GM21367 (cell line): ENCODE measurements at regions not wholly inside any gene's neighbourhood (a gene's known extent, or its start where the extent isn't known, plus 50 kb on each side); places are given as distances from the start of the nearest gene placed in this dataset.
"Not testable (repeated sequence)": the region's sequence is repeated elsewhere in the genome, so short reads cannot be mapped to it uniquely, and the experiment has no call there.

Experiments used
- ATAC-seq: cut with Tn5 transposase; IDR thresholded peaks from one replicate; pipeline ENCODE4 v1.9.1; 2021; ENCODE audit not compliant: unreplicated experiment

DNA sequence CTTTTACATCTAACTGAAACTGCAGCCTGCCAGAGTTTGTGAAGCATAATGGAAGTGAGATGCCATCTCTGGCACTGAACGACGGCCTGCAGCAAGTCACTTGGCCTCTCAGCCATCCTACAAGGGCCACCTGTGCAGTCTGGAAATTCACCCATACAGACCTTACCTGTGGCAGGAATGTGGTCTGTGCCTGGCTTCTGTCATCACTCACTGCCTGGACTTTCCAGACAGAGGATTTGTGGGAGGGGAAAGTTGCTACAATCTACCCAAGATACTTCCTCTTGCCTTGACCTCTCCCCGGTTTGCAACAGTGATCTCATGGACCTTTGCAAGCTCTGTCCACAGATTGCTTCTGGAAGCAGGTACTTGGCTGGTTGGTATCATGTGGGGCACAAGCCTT is 58.4 kb upstream of the ATP1B1 start:
- no peak for ATAC-seq

DNA sequence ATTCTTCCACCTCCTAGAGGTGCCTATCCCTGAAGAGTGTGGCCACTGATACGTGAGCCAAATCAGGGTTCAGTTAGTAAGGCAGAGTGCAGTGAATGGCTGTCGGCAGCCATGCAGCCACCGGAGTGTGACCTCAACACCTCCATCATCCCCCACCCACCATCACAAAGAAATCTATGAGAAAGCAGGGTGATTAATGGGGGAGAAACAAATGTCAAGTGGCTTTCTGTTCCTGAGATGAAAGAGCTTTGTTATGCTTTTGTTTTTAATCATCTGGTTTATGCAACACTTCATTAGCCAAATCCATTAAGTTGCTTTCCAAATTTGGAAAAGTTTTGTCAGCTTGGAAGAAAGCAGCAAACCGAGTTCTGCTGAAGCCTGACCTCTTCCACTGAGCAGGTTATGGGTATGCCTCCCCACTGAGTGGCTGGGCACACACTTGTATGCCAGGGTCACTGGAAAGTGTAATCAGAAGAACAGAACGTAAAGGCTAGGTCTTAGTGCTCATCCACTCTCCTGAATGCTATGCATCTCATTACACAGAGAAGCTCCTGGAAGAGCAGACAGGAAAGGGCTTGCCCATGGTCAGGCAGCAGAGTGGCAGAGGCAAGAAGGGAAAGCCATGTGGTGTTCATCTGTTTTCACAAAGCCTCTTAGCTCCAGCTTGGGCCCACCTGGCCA is 57.1 kb upstream of the ATP1B1 start:
- no peak for ATAC-seq

DNA sequence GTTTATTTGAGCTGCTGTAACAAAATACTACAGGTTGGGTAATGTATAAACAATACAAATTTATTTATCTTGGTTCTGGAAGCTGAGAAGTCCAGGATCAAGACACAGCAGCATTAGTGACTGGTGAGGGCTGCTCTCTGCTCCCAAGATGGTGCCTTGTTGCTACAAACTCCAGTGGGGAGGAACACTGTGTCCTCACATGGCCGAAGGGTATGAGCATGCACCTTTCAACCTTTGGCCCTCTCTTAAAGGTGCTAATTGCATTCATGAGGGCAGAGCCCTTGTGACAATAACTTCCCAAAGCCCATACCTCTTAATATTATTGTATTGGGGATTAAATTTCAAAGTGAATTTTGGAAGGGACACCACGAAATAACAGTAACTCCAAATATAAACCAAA is 55.3 kb upstream of the ATP1B1 start:
- ATAC-seq, result no peak

DNA sequence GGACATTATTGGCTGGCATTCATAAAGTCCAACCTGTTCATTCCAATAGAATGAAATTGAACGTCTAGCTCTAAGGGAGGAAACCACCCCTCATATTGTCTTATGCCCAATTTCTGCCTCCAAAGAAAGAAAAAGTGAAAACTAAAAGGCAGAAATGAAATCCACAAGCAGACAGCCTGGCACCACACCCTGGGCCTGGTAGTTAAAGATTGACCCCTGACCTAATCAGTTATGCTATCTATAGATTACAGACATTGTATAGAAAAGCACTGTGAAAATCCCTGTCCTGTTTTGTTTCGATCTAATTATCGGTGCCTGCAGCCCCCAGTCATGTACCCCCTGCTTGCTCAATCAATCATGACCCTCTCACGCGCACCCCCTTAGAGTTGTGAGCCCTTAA is 54.3 kb upstream of the ATP1B1 start:
- not testable (repeated sequence) for ATAC-seq

DNA sequence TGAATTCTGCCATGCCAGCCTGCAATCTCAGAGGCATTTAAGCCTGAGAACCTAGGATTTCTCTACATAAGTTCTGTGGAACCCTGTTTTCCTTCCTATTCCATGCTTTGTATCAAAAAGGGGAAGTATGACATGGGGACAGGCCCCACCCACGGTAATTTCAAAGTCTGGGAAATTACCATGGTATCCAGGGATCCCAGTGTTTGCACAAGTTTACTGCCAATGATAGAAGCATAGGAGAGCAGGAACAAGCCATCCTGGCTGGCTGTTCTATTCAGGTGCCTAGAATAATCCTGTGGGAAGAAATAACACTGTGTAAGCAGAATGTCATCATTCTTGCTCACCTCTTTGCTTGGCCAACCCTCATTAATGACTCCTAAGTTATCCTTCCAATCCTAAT is 53.8 kb upstream of the ATP1B1 start:
- ATAC-seq, result no peak

DNA sequence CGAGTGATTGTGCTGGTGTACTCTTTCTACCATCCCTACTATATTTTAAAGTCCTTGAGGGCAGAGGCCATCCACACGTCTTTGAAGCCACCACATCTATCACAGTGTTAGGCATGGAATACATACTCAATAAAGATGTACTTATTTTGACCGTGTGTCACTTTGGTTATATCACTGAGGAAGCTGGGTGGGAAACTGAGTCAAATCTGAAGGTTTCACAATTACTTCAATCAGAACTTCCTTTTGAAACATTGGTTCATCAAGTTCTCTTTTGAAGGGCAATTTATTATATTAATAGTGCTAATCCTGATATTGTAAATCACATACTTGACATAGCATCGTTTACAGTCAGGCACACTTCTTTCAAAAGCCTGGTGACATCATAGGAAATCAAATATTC is 53.3 kb upstream of the ATP1B1 start:
- ATAC-seq, result no peak
